ENCODE measurements at regions not wholly inside any gene's neighbourhood (a gene's known extent, or its start where the extent isn't known, plus 50 kb on each side); places are given as distances from the start of the nearest gene placed in this dataset.

DNA sequence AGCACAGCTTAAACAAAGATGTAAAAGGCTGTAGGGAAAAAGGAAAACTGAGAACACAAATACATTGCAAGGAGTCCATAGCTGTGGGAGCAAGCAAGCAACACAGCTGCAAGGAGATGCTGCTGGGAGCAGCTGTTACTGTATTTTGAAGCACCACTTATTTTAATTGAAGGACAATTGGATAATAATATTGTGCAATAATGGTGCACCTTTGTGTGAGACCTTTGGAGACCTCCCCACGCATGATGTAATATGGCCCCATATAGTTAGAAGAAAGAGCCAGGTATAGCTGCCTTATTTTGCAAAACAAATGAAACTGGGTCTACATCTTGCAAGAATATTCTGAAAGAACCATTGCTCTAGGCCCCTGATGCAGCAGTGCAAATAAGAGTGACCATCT is 191.1 kb upstream of the KIRREL3 start:
- TF ChIP-seq POLR2AphosphoS5 (IDR thresholded peaks at IDR 0.05) (no peak), POLR2A (IDR thresholded peaks at IDR 0.05) (no peak), CTCF (IDR thresholded peaks at IDR 0.05) (no peak)

All from suprapubic skin (tissue), 4 donors.